Gastroesophageal sphincter (tissue), 3 donors: ENCODE measurements at regions not wholly inside any gene's neighbourhood (a gene's known extent, or its start where the extent isn't known, plus 50 kb on each side); places are given as distances from the start of the nearest gene placed in this dataset.

Source experiments
- CTCF ChIP-seq, 4 experiments: fragments of 200-600 bp in 2 of 4; fragments of 450-650 bp in 2 of 4; sonication (generic) in 1 of 4; IDR thresholded peaks; one replicate each; pipeline ENCODE4 v1.5.1; 2017 to 2019; ENCODE audit warnings: antibody characterized with exemption in 4 of 4, mild to moderate bottlenecking in 2 of 4, moderate library complexity in 2 of 4
- POLR2A ChIP-seq, 2 donors: fragments of 450-650 bp; IDR thresholded peaks; one replicate each; pipeline ENCODE4 v1.6.1; 2017; ENCODE audit warnings: antibody characterized with exemption in 2 of 2, mild to moderate bottlenecking in 2 of 2, moderate library complexity in 1 of 2

- no peak for TF ChIP-seq POLR2A (IDR thresholded peaks at IDR 0.05)
- TF ChIP-seq CTCF (IDR thresholded peaks at IDR 0.05), result no peak
Measured at GRCh38 chr3:180320631-180321030, 281.3 kb upstream of the TTC14 start.
